Tibial nerve (tissue), 4 donors: ENCODE measurements at regions not wholly inside any gene's neighbourhood (a gene's known extent, or its start where the extent isn't known, plus 50 kb on each side); places are given as distances from the start of the nearest gene placed in this dataset.

Experiments used
- DNase-seq, 2 donors: peaks; one replicate each; pipeline ENCODE4 v3.0.0-alpha.2; 2019; ENCODE audit warnings: low spot score in 2 of 2
- H3K27ac ChIP-seq, 4 donors: fragments of 200-600 bp; sonication (generic) in 3 of 4; one replicate each; pipeline ENCODE4 v1.5.1; 2017 to 2019; ENCODE audit warnings: mild to moderate bottlenecking in 1 of 4
- H3K27me3 ChIP-seq, 2 donors: fragments of 200-600 bp; sonication (generic) in 1 of 2; one replicate each; pipeline versions ENCODE4 v1.5.1 to v1.6.0; 2017 to 2019
- H3K36me3 ChIP-seq, 3 donors: fragments of 200-600 bp; sonication (generic); one replicate each; pipeline ENCODE4 v1.5.1; 2018 to 2019
- H3K4me1 ChIP-seq, 4 donors: fragments of 200-600 bp; sonication (generic) in 3 of 4; one replicate each; pipeline ENCODE4 v1.5.1; 2017 to 2019
- H3K4me3 ChIP-seq, 4 donors: fragments of 200-600 bp; sonication (generic) in 3 of 4; one replicate each; pipeline ENCODE4 v1.5.1; 2017 to 2019; ENCODE audit warnings: mild to moderate bottlenecking in 1 of 4, moderate library complexity in 1 of 4
- H3K9me3 ChIP-seq, 4 donors: fragments of 200-600 bp; sonication (generic) in 3 of 4; one replicate each; pipeline ENCODE4 v1.5.1; 2017 to 2019
- EP300 ChIP-seq, 2 donors: sonication (generic); formaldehyde crosslinking; IDR thresholded peaks; one replicate each; pipeline ENCODE4 v1.6.1; 2017; ENCODE audit warnings: antibody characterized with exemption in 2 of 2, mild to moderate bottlenecking in 1 of 2
- POLR2A ChIP-seq, 2 donors: fragments of 450-650 bp; IDR thresholded peaks; one replicate each; pipeline ENCODE4 v1.6.1; 2017; ENCODE audit warnings: antibody characterized with exemption in 2 of 2, mild to moderate bottlenecking in 2 of 2, moderate library complexity in 2 of 2
- WGBS, 2 donors: methylation state at CpG; one replicate each; pipeline ENCODE4 v1.1.5; 2018; 5-methylcytosine and 5-hydroxymethylcytosine counted together
- TF ChIP-seq, protein P1 (sequence below), 5 experiments: fragments of 200-600 bp in 3 of 5; fragments of 450-650 bp in 2 of 5; sonication (generic) in 3 of 5; IDR thresholded peaks; one replicate each; pipeline ENCODE4 v1.5.1; 2016 to 2019; ENCODE audit warnings: antibody characterized with exemption in 5 of 5, mild to moderate bottlenecking in 3 of 5, moderate library complexity in 2 of 5

DNA sequence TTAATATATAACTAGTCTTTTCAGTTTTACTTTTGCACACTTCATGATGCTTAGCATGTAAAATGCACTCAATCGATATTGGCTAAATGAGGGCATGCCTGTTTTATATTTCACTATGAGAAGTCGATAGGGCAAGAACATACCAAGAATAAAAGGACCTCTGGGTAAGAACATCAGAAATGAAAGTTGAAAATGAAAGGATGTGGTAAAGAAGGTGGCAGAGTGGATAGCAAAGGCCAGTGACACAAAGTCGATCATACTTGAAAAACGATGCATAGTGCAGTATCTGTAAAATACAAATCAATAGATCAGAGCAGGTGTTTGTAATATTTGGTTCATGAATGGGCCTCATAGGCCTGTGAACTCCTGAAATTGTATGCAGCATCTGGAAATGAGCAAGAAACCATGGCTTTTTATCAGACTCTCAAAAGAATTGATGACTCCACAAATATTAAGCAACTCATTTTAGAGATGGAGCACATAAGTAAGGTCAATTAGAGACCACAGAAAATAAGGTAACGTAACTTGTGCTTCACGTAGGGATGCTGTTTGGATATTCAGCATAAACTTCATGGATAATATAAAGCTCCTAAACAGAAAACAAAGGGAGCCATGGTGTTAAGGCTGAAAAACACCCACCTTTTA, 653.4 kb downstream of the NYAP2 start:
- Histone ChIP-seq H3K4me1 (no peaks in the 10 kb centered on the region), H3K27me3 (no peaks in the 10 kb centered on the region), H3K36me3 (no peaks in the 10 kb centered on the region), H3K9me3 (no peaks in the 10 kb centered on the region), H3K4me3 (no peak overlapping the region), H3K27ac (no peak overlapping the region)
- WGBS, 2 donors, result 88 to 90% methylated on average over 6 of the region's 6 CpGs
- DNase-seq, result no peak
- TF ChIP-seq POLR2A (IDR thresholded peaks at IDR 0.05), result no peak
- TF ChIP-seq EP300 (IDR thresholded peaks at IDR 0.05), result no peak
- TF ChIP-seq, protein P1, sequence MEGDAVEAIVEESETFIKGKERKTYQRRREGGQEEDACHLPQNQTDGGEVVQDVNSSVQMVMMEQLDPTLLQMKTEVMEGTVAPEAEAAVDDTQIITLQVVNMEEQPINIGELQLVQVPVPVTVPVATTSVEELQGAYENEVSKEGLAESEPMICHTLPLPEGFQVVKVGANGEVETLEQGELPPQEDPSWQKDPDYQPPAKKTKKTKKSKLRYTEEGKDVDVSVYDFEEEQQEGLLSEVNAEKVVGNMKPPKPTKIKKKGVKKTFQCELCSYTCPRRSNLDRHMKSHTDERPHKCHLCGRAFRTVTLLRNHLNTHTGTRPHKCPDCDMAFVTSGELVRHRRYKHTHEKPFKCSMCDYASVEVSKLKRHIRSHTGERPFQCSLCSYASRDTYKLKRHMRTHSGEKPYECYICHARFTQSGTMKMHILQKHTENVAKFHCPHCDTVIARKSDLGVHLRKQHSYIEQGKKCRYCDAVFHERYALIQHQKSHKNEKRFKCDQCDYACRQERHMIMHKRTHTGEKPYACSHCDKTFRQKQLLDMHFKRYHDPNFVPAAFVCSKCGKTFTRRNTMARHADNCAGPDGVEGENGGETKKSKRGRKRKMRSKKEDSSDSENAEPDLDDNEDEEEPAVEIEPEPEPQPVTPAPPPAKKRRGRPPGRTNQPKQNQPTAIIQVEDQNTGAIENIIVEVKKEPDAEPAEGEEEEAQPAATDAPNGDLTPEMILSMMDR (IDR thresholded peaks at IDR 0.05), result no peak

GRCh38 chr2:226050822-226051221, 651.3 kb downstream of the NYAP2 start:
- Histone ChIP-seq H3K4me1 (no peaks in the 10 kb centered on the region), H3K9me3 (no peaks in the 10 kb centered on the region), H3K27ac (no peak overlapping the region), H3K27me3 (no peaks in the 10 kb centered on the region), H3K36me3 (no peaks in the 10 kb centered on the region), H3K4me3 (no peak overlapping the region)
- TF ChIP-seq EP300 (IDR thresholded peaks at IDR 0.05), result no peak
- TF ChIP-seq POLR2A (IDR thresholded peaks at IDR 0.05), result no peak
- TF ChIP-seq, protein P1 (IDR thresholded peaks at IDR 0.05), result no peak
- WGBS, 2 donors, result 90 to 92% methylated on average over 5 of the region's 5 CpGs
- no peak for DNase-seq

- no peaks in the 10 kb centered on the region for H3K36me3 ChIP-seq
- no peaks in the 10 kb centered on the region for H3K4me1 ChIP-seq
- no peak overlapping the region for H3K4me3 ChIP-seq
- H3K27me3 ChIP-seq, result no peaks in the 10 kb centered on the region
- H3K27ac ChIP-seq, result no peak overlapping the region
- DNase-seq, result no peak
- WGBS, 2 donors, result 22 to 25% methylated on average over 4 of the region's 4 CpGs
- TF ChIP-seq, protein P1 (IDR thresholded peaks at IDR 0.05), result no peak
- TF ChIP-seq POLR2A (IDR thresholded peaks at IDR 0.05) (no peak), EP300 (IDR thresholded peaks at IDR 0.05) (no peak)
- no peaks in the 10 kb centered on the region for H3K9me3 ChIP-seq
Measured at GRCh38 chr2:226048611-226049010, 649.1 kb downstream of the NYAP2 start.

DNA sequence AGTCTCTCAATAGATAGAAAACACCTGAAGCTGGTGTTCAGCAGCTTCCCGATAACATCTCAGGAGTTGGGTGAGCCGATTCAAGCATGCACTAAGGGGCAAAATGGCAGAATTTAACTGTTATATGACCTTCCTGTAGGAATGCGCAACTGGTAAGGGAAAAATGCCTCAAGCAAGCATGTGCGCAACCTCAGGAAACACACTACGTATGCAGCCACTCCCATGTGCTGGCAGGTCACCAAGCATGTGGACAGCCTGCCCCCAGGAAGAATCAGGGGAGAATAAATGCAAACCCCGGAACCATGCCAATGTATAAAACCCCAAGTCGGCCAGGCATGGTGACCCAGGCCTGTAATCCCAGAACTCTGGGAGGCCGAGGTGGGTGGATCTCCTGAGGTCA, 645.6 kb downstream of the NYAP2 start:
- Histone ChIP-seq H3K27ac (no peak overlapping the region), H3K4me3 (no peak overlapping the region), H3K4me1 (no peaks in the 10 kb centered on the region), H3K27me3 (no peaks in the 10 kb centered on the region), H3K36me3 (no peaks in the 10 kb centered on the region), H3K9me3 (no peaks in the 10 kb centered on the region)
- TF ChIP-seq POLR2A (IDR thresholded peaks at IDR 0.05) (no peak), EP300 (IDR thresholded peaks at IDR 0.05) (no peak)
- TF ChIP-seq, protein P1 (IDR thresholded peaks at IDR 0.05), result no peak
- no peak for DNase-seq
- 89 to 97% methylated on average over 8 of the region's 8 CpGs for WGBS, 2 donors

DNA sequence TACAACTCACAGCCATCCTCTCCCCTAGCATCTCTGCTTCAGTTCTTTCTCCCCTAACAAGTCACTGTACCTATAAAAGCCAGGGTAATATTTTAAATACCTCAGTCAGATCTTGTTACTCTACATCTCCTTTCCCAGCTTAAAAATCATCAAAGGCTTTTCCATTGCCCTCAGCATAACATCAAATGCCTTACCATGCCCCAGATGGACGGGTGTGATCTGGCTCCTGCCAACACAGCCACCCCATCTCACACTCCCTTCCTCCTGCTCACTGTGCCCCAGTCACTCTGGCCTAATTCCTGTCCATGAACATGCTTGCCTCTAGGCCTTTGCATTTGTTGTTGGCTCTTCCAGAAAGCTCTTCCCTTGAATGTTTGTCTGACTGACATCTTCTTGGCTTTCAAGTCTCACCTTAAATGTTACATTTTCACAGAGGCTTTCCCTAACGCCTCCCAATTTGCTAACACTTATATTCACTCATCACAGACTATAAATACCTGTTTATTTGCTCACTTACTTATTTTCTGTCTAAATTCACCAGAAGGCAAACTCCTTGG, 640.9 kb downstream of the NYAP2 start:
- Histone ChIP-seq H3K4me3 (no peak overlapping the region), H3K36me3 (no peaks in the 10 kb centered on the region), H3K9me3 (no peaks in the 10 kb centered on the region), H3K4me1 (no peaks in the 10 kb centered on the region), H3K27me3 (no peaks in the 10 kb centered on the region), H3K27ac (no peak overlapping the region)
- WGBS, 2 donors, result 86 to 88% methylated on average over 2 of the region's 2 CpGs
- TF ChIP-seq POLR2A (IDR thresholded peaks at IDR 0.05) (no peak), EP300 (IDR thresholded peaks at IDR 0.05) (no peak)
- TF ChIP-seq, protein P1 (IDR thresholded peaks at IDR 0.05), result no peak
- DNase-seq, result no peak
